ENCODE measurements at regions not wholly inside any gene's neighbourhood (a gene's known extent, or its start where the extent isn't known, plus 50 kb on each side); places are given as distances from the start of the nearest gene placed in this dataset.

DNA sequence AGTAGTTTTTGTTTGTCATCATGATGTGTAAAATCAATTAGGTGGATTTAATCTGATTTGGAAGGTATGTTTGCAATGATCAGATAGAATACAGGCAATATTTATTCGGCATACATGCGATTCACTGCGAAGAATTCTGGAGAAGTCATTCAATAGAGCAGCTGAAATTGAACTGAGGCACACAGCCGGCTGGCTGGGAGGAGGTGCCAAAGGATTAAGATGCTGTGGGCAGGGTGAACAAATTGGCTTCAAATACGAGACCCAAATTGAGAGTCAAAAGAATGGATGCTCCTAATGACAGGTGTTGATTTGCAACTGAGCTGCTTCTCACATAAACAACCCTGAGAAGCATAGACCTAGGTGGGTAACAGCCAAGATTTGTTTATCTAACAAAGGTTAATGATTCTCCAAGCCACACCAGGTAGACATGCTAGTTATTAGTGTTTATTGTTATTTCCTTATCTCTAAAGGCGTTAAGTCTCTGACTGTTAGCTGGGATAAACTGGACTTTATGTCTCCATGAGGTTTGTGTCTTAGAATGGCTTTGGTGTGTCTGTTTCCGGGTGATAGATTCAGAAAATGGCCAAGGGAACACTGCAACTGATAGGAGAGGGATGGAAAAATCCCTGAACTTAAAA, 55.3 kb upstream of the CLINT1 start:
- Histone ChIP-seq H3K27me3 (no peaks in the 10 kb centered on the region), H3K9me3 (replicated peaks in 1 of 3) (no peaks in the 10 kb centered on the region), H3K27ac (no peak overlapping the region), H3K4me1 (replicated peaks in 1 of 2) (peaks cover 5 to 11% of the 10 kb centered on the region in 2 donors), H3K4me3 (no peak overlapping the region), H3K36me3 (replicated peaks in 1 of 2) (no peaks in the 10 kb centered on the region)
- intact Hi-C loops (cut with DNase I), result no loop called here
- TF ChIP-seq, protein P1, sequence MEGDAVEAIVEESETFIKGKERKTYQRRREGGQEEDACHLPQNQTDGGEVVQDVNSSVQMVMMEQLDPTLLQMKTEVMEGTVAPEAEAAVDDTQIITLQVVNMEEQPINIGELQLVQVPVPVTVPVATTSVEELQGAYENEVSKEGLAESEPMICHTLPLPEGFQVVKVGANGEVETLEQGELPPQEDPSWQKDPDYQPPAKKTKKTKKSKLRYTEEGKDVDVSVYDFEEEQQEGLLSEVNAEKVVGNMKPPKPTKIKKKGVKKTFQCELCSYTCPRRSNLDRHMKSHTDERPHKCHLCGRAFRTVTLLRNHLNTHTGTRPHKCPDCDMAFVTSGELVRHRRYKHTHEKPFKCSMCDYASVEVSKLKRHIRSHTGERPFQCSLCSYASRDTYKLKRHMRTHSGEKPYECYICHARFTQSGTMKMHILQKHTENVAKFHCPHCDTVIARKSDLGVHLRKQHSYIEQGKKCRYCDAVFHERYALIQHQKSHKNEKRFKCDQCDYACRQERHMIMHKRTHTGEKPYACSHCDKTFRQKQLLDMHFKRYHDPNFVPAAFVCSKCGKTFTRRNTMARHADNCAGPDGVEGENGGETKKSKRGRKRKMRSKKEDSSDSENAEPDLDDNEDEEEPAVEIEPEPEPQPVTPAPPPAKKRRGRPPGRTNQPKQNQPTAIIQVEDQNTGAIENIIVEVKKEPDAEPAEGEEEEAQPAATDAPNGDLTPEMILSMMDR (IDR thresholded peaks at IDR 0.05), result no peak
- no peak for TF ChIP-seq POLR2A (IDR thresholded peaks at IDR 0.05)
- no peak for DNase-seq
- WGBS, 4 donors, result 86 to 95% (median 92%) methylated on average over 7 of the region's 7 CpGs

- no peak overlapping the region for H3K27ac ChIP-seq
Observed at GRCh38 chr5:157913575-157913974, 54.6 kb upstream of the CLINT1 start.

DNA sequence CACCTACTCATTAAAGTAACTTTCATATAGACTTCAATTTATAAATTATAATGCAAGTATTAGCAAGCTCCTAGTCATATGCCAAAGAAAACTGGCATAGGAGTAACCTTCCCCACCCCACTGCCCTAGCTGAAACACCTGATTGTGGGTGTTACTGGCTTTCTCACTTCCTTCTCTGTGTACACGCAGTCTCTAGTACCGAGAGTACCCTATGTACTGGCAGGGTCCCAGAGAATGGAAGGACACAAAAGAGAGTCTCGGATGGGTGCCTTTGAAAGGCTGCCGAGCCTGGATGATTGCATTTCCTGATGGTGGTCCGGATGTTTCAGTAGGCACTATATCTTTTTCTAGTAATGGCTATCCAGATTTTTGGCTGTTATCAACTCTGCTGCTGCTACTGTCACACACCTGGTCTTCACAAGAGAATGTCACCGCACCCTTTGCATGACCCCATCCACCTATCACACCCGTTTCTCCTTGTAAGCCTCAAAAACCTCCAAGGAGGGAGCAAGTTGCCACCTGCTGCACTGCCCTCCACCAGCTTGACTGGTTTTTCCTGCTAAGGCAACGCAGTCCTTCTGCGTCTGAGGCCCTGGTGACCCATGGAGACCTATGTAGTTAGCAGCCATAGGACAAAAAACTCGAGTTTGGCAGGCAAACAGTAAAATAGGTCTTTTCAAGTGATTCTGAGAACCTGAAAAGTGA, 53.8 kb upstream of the CLINT1 start:
- DNase-seq, result no peak
- peaks cover 4 to 9% of the 10 kb centered on the region in 2 donors for H3K4me1 ChIP-seq (replicated peaks in 1 of 2)
- intact Hi-C loops (cut with DNase I), result no loop called here
- H3K36me3 ChIP-seq (replicated peaks in 1 of 2), result no peaks in the 10 kb centered on the region
- H3K27me3 ChIP-seq, result no peaks in the 10 kb centered on the region
- H3K4me3 ChIP-seq, result no peak overlapping the region
- no peaks in the 10 kb centered on the region for H3K9me3 ChIP-seq (replicated peaks in 1 of 3)
- WGBS, 4 donors, result 73 to 85% (median 81%) methylated on average over 9 to 10 of the region's 10 CpGs
- no peak for TF ChIP-seq POLR2A (IDR thresholded peaks at IDR 0.05)
- TF ChIP-seq, protein P1 (IDR thresholded peaks at IDR 0.05), result no peak
- H3K27ac ChIP-seq, result no peak overlapping the region

More at GRCh38 chr5:157913575-157913974, 54.6 kb upstream of the CLINT1 start:
- DNase-seq, result no peak
- no peak for TF ChIP-seq POLR2A (IDR thresholded peaks at IDR 0.05)
- TF ChIP-seq, protein P1 (IDR thresholded peaks at IDR 0.05), result no peak
- Histone ChIP-seq H3K9me3 (replicated peaks in 1 of 3) (no peaks in the 10 kb centered on the region), H3K36me3 (replicated peaks in 1 of 2) (no peaks in the 10 kb centered on the region), H3K4me3 (no peak overlapping the region), H3K4me1 (replicated peaks in 1 of 2) (peaks cover 5 to 11% of the 10 kb centered on the region in 2 donors), H3K27me3 (no peaks in the 10 kb centered on the region)
- intact Hi-C loops (cut with DNase I), result no loop called here
- WGBS, 4 donors, result 81 to 91% (median 89%) methylated on average over 2 of the region's 2 CpGs

- H3K9me3 ChIP-seq (replicated peaks in 1 of 3), result no peaks in the 10 kb centered on the region
- H3K27me3 ChIP-seq, result no peaks in the 10 kb centered on the region
- H3K4me3 ChIP-seq, result no peak overlapping the region
- WGBS, 4 donors, result 94 to 96% (median 95%) methylated on average over 12 of the region's 12 CpGs
- no peaks in the 10 kb centered on the region for H3K36me3 ChIP-seq (replicated peaks in 1 of 2)
- TF ChIP-seq POLR2A (IDR thresholded peaks at IDR 0.05), result no peak
- TF ChIP-seq, protein P1 (IDR thresholded peaks at IDR 0.05), result no peak
- intact Hi-C loops (cut with DNase I), result no loop called here
- no peak for DNase-seq
- H3K27ac ChIP-seq, result no peak overlapping the region
- H3K4me1 ChIP-seq (replicated peaks in 1 of 2), result no peaks in the 10 kb centered on the region
Observed at GRCh38 chr5:157911568-157911967, 52.6 kb upstream of the CLINT1 start.

Small RNA genes lying in the stretch of these regions (small RNA-seq; reads per million reads assigned to genes)
- gene AC091979.2, result 0 reads per million in 2 donors
- 0.08 to 0.24 reads per million in 2 donors for gene RNU2-48P

All from adrenal gland (tissue), 9 donors.